Transverse colon (tissue), 4 donors: ENCODE measurements at regions not wholly inside any gene's neighbourhood (a gene's known extent, or its start where the extent isn't known, plus 50 kb on each side); places are given as distances from the start of the nearest gene placed in this dataset.

Source experiments
- DNase-seq: peaks from one replicate; pipeline ENCODE4 v3.0.0-alpha.2; 2019
- H3K27ac ChIP-seq, 4 donors: fragments of 200-600 bp; sonication (generic); 2 replicates each; pipeline ENCODE4 v1.5.1; 2016 to 2018; ENCODE audit warnings: inconsistent platforms in 4 of 4
- H3K27me3 ChIP-seq: fragments of 200-600 bp; sonication (generic); 2 replicates; pipeline ENCODE4 v1.5.1; 2017; ENCODE audit warnings: inconsistent platforms
- H3K36me3 ChIP-seq, 4 donors: fragments of 200-600 bp; sonication (generic); 2 replicates each; pipeline ENCODE4 v1.5.1; 2017 to 2019; ENCODE audit warnings: inconsistent platforms in 4 of 4
- H3K4me1 ChIP-seq, 4 donors: fragments of 200-600 bp; sonication (generic); 2 replicates each; pipeline ENCODE4 v1.5.1; 2017 to 2020; ENCODE audit warnings: inconsistent platforms in 4 of 4
- H3K4me3 ChIP-seq, 4 donors: fragments of 200-600 bp; sonication (generic); 1 replicate in 1 of 4; 2 replicates in 3 of 4; pipeline versions ENCODE4 v1.5.1 to v1.6.1; 2017 to 2019; ENCODE audit warnings: inconsistent platforms in 4 of 4
- H3K9me3 ChIP-seq, 2 donors: fragments of 200-600 bp; sonication (generic); 2 replicates each; pipeline ENCODE4 v1.5.1; 2017 to 2019; ENCODE audit warnings: inconsistent platforms in 2 of 2
- EP300 ChIP-seq: sonication (generic); formaldehyde crosslinking; IDR thresholded peaks from one replicate; pipeline ENCODE4 v1.6.1; 2017; ENCODE audit warnings: antibody characterized with exemption, low read depth
- POLR2A ChIP-seq: fragments of 450-650 bp; IDR thresholded peaks from one replicate; pipeline ENCODE4 v1.6.1; 2016; ENCODE audit warnings: antibody characterized with exemption, mild to moderate bottlenecking, moderate library complexity
- POLR2AphosphoS5 ChIP-seq, 3 donors: sonication (generic); formaldehyde crosslinking; IDR thresholded peaks; one replicate each; pipeline ENCODE4 v1.6.1; 2016; ENCODE audit warnings: antibody characterized with exemption in 3 of 3
- WGBS, 2 donors: methylation state at CpG; one replicate each; pipeline ENCODE4 v1.1.5; 2018; ENCODE audit warnings: low coverage in 1 of 2; 5-methylcytosine and 5-hydroxymethylcytosine counted together
- in situ Hi-C, 4 donors: fragments of 200-750 bp; cut with MboI; loops; one replicate each; pipeline versions ENCODE4 v1.15.0 to v1.15.1; 2017; ENCODE audit warnings: low sequenced_read_pairs in 3 of 4, low pct_ligation_motif_present in 1 of 4, low pct_unique_long_range_greater_than_20kb in 1 of 4
- intact Hi-C: fragments of 100-400 bp; cut with DNase I; formaldehyde crosslinking; loops from one replicate; pipeline ENCODE4 v1.15.1; 2023; ENCODE audit warnings: low total_unique reads
- TF ChIP-seq, protein P1 (sequence below), 5 experiments: fragments of 200-600 bp in 3 of 5; fragments of 450-650 bp in 2 of 5; sonication (generic) in 3 of 5; IDR thresholded peaks; 1 replicate in 2 of 5; 2 replicates in 3 of 5; pipeline ENCODE4 v1.5.1; 2016 to 2017; ENCODE audit warnings: antibody characterized with exemption in 5 of 5, inconsistent platforms in 3 of 5, mild to moderate bottlenecking in 2 of 5, moderate library complexity in 1 of 5

DNA sequence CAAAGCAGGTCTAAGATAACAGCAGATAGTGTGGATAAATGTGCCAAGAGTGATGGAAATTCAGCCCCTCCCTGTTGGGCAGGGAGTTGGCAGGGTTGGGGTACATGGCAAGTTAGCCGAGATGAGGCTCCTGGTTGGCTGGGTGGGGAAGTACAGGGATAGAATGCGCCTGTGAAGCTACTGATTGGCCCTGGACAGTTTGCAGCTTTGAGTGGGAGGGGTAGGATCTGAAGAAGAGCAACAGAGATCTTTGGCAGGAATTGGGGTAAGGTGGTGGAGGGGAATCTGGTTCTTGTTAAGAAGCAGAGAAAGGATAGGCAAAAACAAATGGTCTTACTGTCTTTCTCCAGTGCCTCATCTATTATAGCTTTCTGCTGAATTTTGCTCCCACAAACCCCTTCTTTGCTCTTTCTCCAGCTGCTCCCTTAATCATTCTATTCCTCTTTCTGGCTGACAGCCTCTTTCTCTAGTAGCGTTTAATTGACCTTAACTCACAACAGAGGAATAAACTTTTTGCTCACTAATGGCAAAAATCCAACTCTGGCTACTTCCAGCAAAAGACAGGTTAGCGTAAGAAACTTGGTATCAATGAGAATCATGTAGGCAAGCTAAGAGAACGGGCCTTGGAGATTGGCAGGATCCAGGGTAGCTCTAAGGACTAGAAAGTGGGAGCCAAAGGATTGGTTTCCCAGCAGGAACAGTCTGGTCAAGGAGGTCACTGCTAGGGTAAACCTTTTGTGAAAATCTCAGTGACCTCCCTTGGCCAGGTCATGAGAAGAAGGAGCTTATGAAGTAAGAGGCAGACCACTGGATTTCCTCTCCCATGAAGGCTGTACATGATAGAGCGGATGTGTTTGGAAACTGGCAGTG, 86.3 kb upstream of the CARMIL1 start:
- Histone ChIP-seq H3K4me1 (peaks cover 0 to 7% (median 3%) of the 10 kb centered on the region in 4 donors), H3K36me3 (no peaks in the 10 kb centered on the region), H3K27me3 (no peaks in the 10 kb centered on the region), H3K9me3 (no peaks in the 10 kb centered on the region), H3K27ac (peak overlapping the region; percentile 59 to 73 (median 66)), H3K4me3 (no peak overlapping the region)
- intact Hi-C loops (no loop called here), in situ Hi-C loops (no loop called here)
- no peak for DNase-seq
- 77 to 78% methylated on average over 5 to 6 of the region's 6 CpGs for WGBS, 2 donors
- TF ChIP-seq EP300 (no peak), POLR2A (no peak), POLR2AphosphoS5 (IDR thresholded peaks at IDR 0.05) (no peak)
- TF ChIP-seq, protein P1, sequence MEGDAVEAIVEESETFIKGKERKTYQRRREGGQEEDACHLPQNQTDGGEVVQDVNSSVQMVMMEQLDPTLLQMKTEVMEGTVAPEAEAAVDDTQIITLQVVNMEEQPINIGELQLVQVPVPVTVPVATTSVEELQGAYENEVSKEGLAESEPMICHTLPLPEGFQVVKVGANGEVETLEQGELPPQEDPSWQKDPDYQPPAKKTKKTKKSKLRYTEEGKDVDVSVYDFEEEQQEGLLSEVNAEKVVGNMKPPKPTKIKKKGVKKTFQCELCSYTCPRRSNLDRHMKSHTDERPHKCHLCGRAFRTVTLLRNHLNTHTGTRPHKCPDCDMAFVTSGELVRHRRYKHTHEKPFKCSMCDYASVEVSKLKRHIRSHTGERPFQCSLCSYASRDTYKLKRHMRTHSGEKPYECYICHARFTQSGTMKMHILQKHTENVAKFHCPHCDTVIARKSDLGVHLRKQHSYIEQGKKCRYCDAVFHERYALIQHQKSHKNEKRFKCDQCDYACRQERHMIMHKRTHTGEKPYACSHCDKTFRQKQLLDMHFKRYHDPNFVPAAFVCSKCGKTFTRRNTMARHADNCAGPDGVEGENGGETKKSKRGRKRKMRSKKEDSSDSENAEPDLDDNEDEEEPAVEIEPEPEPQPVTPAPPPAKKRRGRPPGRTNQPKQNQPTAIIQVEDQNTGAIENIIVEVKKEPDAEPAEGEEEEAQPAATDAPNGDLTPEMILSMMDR (IDR thresholded peaks at IDR 0.05) = no peak

DNA sequence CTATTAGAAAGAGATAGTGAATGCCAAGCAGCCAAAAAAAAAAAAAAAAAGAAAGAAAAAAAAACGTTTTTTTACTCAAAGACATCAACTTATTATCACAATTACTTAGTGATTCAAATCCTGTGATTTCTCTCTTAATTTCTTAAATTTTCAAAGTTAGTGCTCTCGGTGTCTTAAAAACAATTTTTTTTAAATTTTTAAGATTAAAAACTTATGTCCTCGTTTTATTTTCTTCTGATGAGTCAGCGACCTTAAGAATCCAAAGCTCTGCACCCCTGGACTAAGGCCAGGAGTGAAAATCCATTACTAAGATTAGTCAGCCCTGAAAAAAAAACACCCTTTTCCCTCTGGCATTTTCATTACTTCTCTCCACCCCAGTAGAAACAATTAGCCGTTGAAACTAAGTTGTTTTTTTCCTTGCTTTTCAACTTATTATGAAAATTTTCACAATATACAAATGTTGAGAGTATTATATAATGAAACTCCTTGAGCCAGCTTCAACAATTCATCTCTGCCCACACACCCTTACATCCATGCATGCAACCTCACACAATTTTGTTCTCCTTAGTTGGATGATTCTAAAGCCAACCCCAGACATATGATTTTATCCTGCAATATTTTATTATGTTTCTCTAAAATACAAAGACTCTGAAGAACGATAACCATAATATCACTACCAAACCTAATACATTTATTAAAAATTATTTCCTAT, 85.6 kb upstream of the CARMIL1 start:
- Histone ChIP-seq H3K27ac (peak overlapping the region; percentile 59 to 73 (median 66)), H3K4me3 (no peak overlapping the region), H3K36me3 (no peaks in the 10 kb centered on the region), H3K4me1 (peaks cover 0 to 7% (median 3%) of the 10 kb centered on the region in 4 donors), H3K27me3 (no peaks in the 10 kb centered on the region), H3K9me3 (no peaks in the 10 kb centered on the region)
- TF ChIP-seq POLR2A (no peak), POLR2AphosphoS5 (IDR thresholded peaks at IDR 0.05) (no peak), EP300 (no peak)
- TF ChIP-seq, protein P1 (IDR thresholded peaks at IDR 0.05) = no peak
- WGBS, 2 donors = 45 to 55% methylated on average over 6 of the region's 6 CpGs
- intact Hi-C loops (no loop called here), in situ Hi-C loops (no loop called here)
- DNase-seq = no peak

DNA sequence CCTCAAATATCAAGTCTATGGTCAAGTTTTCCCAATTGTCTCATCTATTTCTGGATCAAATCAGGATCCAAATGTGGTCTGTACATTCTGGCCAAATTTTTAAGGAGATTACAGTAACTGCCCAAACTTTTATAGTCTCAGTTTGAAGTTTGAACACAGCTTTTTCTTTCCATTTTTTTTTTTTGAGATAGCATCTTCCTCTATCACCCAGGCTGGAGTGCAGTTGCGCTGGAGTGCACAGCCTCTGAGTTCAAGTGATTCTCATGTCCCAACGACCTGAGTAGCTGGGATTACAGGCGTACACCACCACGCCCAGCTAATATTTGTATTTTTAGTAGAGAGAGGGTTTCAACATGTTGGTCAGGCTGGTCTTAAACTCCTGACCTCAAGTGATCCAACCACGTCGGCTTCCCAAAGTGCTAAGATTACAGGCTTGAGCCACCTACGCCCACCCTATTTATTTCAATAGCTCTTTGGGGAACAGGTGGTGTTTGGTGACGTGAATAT, 84.9 kb upstream of the CARMIL1 start:
- Histone ChIP-seq H3K27me3 (no peaks in the 10 kb centered on the region), H3K9me3 (no peaks in the 10 kb centered on the region), H3K27ac (peak overlapping the region; percentile 59 to 73 (median 66)), H3K4me1 (peaks cover 0 to 7% (median 3%) of the 10 kb centered on the region in 4 donors), H3K36me3 (no peaks in the 10 kb centered on the region), H3K4me3 (no peak overlapping the region)
- 89% methylated on average over 8 of the region's 8 CpGs; no CpG with 5 or more reads in 1 of the 2 donors for WGBS, 2 donors
- TF ChIP-seq POLR2AphosphoS5 (IDR thresholded peaks at IDR 0.05) = no peak
- no peak for TF ChIP-seq EP300
- TF ChIP-seq POLR2A = no peak
- TF ChIP-seq, protein P1 (IDR thresholded peaks at IDR 0.05) = no peak
- in situ Hi-C loops (no loop called here), intact Hi-C loops (no loop called here)
- no peak for DNase-seq

DNA sequence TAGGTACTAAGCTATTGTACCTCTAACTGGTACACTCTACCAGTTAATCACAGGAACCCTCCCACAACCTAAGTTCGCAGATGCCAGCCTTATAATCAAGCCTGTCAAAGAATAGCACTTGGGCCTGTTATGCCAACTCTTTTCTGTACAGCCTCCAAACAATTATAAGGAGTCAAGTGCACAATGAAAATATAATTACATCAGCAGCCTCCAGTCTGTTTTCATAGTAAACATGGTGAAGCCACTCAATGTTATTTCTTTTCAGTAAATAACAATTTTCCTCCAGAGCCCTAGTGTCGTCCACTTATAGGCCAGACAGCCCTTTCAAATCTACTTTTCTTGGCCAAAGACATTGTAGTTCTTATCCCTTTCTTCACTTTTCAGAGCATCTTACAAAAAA, 82.7 kb upstream of the CARMIL1 start:
- no peak for DNase-seq
- Histone ChIP-seq H3K27me3 (no peaks in the 10 kb centered on the region), H3K4me3 (no peak overlapping the region), H3K36me3 (no peaks in the 10 kb centered on the region), H3K27ac (no peak overlapping the region), H3K9me3 (no peaks in the 10 kb centered on the region), H3K4me1 (peaks cover 0 to 7% (median 3%) of the 10 kb centered on the region in 4 donors)
- no peak for TF ChIP-seq POLR2A
- TF ChIP-seq POLR2AphosphoS5 (IDR thresholded peaks at IDR 0.05) = no peak
- TF ChIP-seq, protein P1 (IDR thresholded peaks at IDR 0.05) = no peak
- TF ChIP-seq EP300 = no peak
- 75 to 76% methylated on average over 1 to 2 of the region's 2 CpGs for WGBS, 2 donors
- intact Hi-C loops = no loop called here
- in situ Hi-C loops = no loop called here
